GM23338 (cell line): ENCODE measurements at regions not wholly inside any gene's neighbourhood (a gene's known extent, or its start where the extent isn't known, plus 50 kb on each side); places are given as distances from the start of the nearest gene placed in this dataset.

Experiments used
- ETS1 ChIP-seq: IDR thresholded peaks from 2 replicates; pipeline ENCODE4 v1.6.1; 2016; ENCODE audit warnings: antibody characterized with exemption
- REST ChIP-seq: IDR thresholded peaks from one replicate; pipeline ENCODE4 v1.6.1; 2018; ENCODE audit warnings: antibody characterized with exemption; ENCODE audit not compliant: unreplicated experiment
- STAT1 ChIP-seq: IDR thresholded peaks from one replicate; pipeline ENCODE4 v1.6.1; 2016; ENCODE audit warnings: antibody characterized with exemption; ENCODE audit not compliant: unreplicated experiment
- ZNF114 ChIP-seq: fragments of 250-450 bp; sonication (Bioruptor Pico); IDR thresholded peaks from 2 replicates; pipeline ENCODE4 v1.5.0; 2020; ENCODE audit warnings: mild to moderate bottlenecking, moderate library complexity
- ZNF331 ChIP-seq: fragments of 250-450 bp; sonication (Bioruptor Pico); IDR thresholded peaks from 2 replicates; pipeline ENCODE4 v1.5.0; 2020; ENCODE audit warnings: low read depth, mild to moderate bottlenecking, moderate library complexity
- ZNF462 ChIP-seq: fragments of 250-450 bp; sonication (Bioruptor Pico); IDR thresholded peaks from 2 replicates; pipeline ENCODE4 v1.5.0; 2020; ENCODE audit warnings: mild to moderate bottlenecking, moderate library complexity

- TF ChIP-seq ZNF462 (CRISPR knock-in tag): no peak
- TF ChIP-seq ZNF114: no peak
- no peak for TF ChIP-seq STAT1
- no peak for TF ChIP-seq REST
- no peak for TF ChIP-seq ETS1
- TF ChIP-seq ZNF331: no peak
Measured at GRCh38 chr3:81299481-81299880, 462.0 kb downstream of the GBE1 start (continued).
